ENCODE measurements at regions not wholly inside any gene's neighbourhood (a gene's known extent, or its start where the extent isn't known, plus 50 kb on each side); places are given as distances from the start of the nearest gene placed in this dataset.

DNA sequence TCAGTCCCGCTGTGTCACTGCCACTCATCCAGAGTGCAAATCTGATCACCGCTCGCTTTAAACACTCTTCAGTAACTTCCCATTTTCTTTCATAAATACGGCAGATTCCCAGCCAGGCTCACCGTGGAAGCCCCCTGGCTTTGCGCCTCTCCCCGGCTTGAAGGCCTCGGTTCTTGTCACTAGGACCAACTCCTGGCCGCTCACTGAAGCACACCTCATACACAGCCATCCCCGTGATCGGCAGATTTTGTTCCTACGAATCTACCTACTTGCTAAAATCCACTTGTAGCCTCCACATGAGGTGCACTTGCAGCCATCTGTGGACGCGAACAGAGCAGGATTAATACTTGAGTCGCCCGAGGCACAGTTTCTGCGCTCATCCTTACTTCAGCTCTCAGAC lies 462.4 kb upstream of the MYT1L start:
- TF ChIP-seq, protein P1, sequence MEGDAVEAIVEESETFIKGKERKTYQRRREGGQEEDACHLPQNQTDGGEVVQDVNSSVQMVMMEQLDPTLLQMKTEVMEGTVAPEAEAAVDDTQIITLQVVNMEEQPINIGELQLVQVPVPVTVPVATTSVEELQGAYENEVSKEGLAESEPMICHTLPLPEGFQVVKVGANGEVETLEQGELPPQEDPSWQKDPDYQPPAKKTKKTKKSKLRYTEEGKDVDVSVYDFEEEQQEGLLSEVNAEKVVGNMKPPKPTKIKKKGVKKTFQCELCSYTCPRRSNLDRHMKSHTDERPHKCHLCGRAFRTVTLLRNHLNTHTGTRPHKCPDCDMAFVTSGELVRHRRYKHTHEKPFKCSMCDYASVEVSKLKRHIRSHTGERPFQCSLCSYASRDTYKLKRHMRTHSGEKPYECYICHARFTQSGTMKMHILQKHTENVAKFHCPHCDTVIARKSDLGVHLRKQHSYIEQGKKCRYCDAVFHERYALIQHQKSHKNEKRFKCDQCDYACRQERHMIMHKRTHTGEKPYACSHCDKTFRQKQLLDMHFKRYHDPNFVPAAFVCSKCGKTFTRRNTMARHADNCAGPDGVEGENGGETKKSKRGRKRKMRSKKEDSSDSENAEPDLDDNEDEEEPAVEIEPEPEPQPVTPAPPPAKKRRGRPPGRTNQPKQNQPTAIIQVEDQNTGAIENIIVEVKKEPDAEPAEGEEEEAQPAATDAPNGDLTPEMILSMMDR (IDR thresholded peaks at IDR 0.05; ENCODE audit: low read depth, low read length, missing control alignments) = no peak
- no peak overlapping the region for H3K4me3 ChIP-seq (ENCODE audit: low read depth, low read length)
- no peak for DNase-seq (ENCODE audit: low read depth)
- in situ Hi-C loops (cut with HindIII; ENCODE audit: low sequenced_read_pairs) = no loop called here

DNA sequence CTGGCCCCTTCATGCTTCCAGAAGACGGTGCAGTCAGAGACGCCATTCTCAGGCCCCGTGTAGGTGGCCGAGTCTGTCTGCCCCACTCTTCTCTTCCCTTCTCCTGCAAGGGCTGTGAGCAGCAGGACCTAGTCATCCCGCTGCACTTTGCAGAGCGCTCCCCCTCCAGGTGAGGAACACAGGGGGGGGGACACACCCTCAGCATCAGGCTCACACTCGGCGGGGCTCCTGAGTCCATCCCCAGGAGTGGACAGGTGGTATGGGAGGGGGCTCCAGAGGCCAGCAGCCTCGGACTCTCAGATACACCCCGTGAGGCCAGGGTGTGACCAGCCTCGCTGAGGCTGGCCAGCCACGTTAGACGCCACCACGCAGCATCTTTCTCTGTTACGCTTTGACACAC lies 460.5 kb upstream of the MYT1L start:
- H3K4me3 ChIP-seq (ENCODE audit: low read depth, low read length) = no peak overlapping the region
- DNase-seq (ENCODE audit: low read depth) = no peak
- TF ChIP-seq, protein P1 (IDR thresholded peaks at IDR 0.05; ENCODE audit: low read depth, low read length, missing control alignments) = no peak
- in situ Hi-C loops (cut with HindIII; ENCODE audit: low sequenced_read_pairs) = no loop called here

DNA sequence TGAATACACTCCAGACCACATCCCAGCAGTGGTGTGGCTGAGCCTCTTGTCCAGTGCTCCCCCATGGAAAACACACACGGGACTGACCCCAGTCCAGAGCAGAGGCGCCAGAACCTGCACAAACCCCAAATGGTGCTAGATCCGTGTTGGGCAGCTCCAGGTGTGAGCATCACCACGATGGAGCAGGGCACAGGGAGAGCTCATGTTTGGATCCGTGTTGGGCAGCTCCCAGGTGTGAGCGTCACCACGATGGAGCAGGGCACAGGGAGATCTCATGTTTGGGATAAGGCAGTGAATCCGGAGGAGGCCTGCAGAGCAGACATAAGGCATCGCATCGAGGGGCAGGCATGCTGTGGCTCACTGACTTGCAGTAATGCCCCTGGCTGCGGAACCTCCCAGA lies 460.0 kb upstream of the MYT1L start:
- TF ChIP-seq, protein P1 (IDR thresholded peaks at IDR 0.05; ENCODE audit: low read depth, low read length, missing control alignments) = no peak
- DNase-seq (ENCODE audit: low read depth) = no peak
- in situ Hi-C loops (cut with HindIII; ENCODE audit: low sequenced_read_pairs) = no loop called here
- no peak overlapping the region for H3K4me3 ChIP-seq (ENCODE audit: low read depth, low read length)

DNA sequence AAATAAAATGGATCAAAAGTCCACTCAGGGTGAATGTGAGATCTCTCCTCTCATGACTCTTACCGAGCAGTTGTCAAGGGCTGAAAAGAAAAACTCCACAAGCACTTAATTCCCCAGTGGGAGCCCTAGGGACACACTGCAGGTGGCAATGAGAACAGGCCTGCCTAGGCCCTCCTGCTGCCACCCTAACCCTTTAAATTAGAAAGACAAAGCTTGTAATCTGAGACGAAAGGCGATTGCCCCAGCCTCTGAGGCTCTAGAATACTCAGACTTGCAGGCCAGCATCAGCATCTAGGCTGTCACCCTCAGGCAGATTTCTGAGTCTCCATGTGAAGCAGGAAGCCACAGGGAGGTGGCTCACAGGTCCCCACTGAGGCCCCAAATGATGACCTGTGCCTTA lies 457.0 kb upstream of the MYT1L start:
- H3K4me3 ChIP-seq (ENCODE audit: low read depth, low read length) = no peak overlapping the region
- DNase-seq (ENCODE audit: low read depth) = no peak
- in situ Hi-C loops (cut with HindIII; ENCODE audit: low sequenced_read_pairs) = loop anchor here (5.0 kb wide), 1 partner anchor 91 kb away; no protein-coding TSS in a partner anchor
- TF ChIP-seq, protein P1 (IDR thresholded peaks at IDR 0.05; ENCODE audit: low read depth, low read length, missing control alignments) = no peak

DNA sequence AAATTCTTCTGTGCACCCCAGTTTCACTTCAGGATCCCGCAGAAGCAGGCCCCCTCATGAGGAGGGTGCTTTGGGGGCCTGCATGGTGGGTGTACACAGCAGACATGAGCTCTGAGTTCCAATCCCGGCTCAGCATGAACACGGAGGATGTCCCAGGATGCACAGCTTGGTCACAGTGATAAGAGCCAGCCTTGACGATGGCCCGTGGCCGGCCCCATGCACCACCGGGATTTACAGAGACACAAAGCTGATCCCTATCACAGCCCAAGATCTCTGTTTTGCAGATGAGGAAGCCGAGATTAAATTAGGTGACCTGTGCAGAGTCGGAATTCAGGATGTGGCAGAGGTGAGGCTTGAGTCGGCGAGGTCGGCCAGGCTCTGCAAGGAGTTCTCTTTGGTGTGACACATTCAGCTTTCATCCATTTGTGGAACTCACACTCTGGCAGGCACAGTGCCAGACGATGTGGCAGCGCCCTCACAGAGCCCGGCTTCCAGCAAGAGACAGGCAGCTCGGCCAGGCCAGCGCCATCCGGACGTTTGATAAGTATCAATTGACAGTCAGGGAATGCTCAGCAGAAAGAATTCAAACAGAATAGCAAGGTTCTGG lies 456.3 kb upstream of the MYT1L start:
- in situ Hi-C loops (cut with HindIII; ENCODE audit: low sequenced_read_pairs) = loop anchor here (5.0 kb wide), 1 partner anchor 90 kb away; no protein-coding TSS in a partner anchor
- no peak overlapping the region for H3K4me3 ChIP-seq (ENCODE audit: low read depth, low read length)
- DNase-seq (ENCODE audit: low read depth) = no peak
- TF ChIP-seq, protein P1 (IDR thresholded peaks at IDR 0.05; ENCODE audit: low read depth, low read length, missing control alignments) = no peak

DNA sequence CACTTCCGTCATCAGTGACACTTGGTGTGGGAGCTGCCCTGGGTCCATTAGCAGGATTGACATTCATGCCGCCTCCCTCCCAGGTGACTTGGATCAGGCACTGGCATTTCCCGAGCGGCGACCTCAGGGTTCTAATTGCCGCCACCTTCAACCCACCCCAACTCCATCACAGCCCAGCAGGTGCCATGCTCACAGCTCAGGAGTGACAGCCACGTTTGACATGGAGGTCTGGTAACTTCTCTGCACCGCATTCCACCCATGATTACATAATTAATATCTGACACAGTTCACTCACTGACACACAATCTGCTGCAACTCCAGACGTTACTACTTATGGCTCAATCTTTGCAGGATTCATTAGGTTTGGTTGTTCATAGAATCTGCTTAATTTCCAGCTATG lies 450.9 kb upstream of the MYT1L start:
- DNase-seq (ENCODE audit: low read depth) = no peak
- no peak overlapping the region for H3K4me3 ChIP-seq (ENCODE audit: low read depth, low read length)
- in situ Hi-C loops (cut with HindIII; ENCODE audit: low sequenced_read_pairs) = no loop called here
- TF ChIP-seq, protein P1 (IDR thresholded peaks at IDR 0.05; ENCODE audit: low read depth, low read length, missing control alignments) = no peak

All from astrocyte of the cerebellum (primary cell).